Prostate gland (tissue), 2 donors: ENCODE measurements at regions not wholly inside any gene's neighbourhood (a gene's known extent, or its start where the extent isn't known, plus 50 kb on each side); places are given as distances from the start of the nearest gene placed in this dataset.

Experiments used
- CTCF ChIP-seq, 4 experiments: fragments of 200-600 bp in 2 of 4; fragments of 450-650 bp in 2 of 4; sonication (generic) in 2 of 4; IDR thresholded peaks; 1 replicate in 3 of 4; 2 replicates in 1 of 4; pipeline ENCODE4 v1.5.1; 2016 to 2019; ENCODE audit warnings: antibody characterized with exemption in 4 of 4, mild to moderate bottlenecking in 2 of 4, moderate library complexity in 2 of 4
- POLR2AphosphoS5 ChIP-seq: sonication (generic); formaldehyde crosslinking; IDR thresholded peaks from one replicate; pipeline ENCODE4 v1.6.1; 2017; ENCODE audit warnings: antibody characterized with exemption

- TF ChIP-seq CTCF (IDR thresholded peaks at IDR 0.05) = no peak
- no peak for TF ChIP-seq POLR2AphosphoS5
Observed at GRCh38 chr22:47587861-47588577, 825.6 kb downstream of the TBC1D22A start.
